Mesenchymal stem cell (in vitro differentiated cells and primary cell): ENCODE measurements at regions not wholly inside any gene's neighbourhood (a gene's known extent, or its start where the extent isn't known, plus 50 kb on each side); places are given as distances from the start of the nearest gene placed in this dataset.

Experiments
- DNase-seq: peaks from one replicate; pipeline ENCODE4 v3.0.0-alpha.2; 2013
- H2AFZ ChIP-seq: one replicate; pipeline ENCODE4 v1.6.1; 2013; ENCODE audit warnings: low read depth, mild to moderate bottlenecking, control low read depth, inconsistent platforms, low read length, moderate library complexity
- H2AK5ac ChIP-seq: 2 replicates; pipeline ENCODE4 v1.6.1; 2013; ENCODE audit warnings: low read length, moderate library complexity, mild to moderate bottlenecking, inconsistent platforms; ENCODE audit not compliant: severe bottlenecking
- H2BK120ac ChIP-seq: one replicate; pipeline ENCODE4 v1.6.1; 2013; ENCODE audit warnings: low read depth, mild to moderate bottlenecking, inconsistent platforms, low read length, moderate library complexity
- H2BK12ac ChIP-seq, 2 experiments: one replicate each; pipeline ENCODE4 v1.6.1; 2013; ENCODE audit warnings: inconsistent platforms in 2 of 2, low read length in 2 of 2, mild to moderate bottlenecking in 2 of 2, moderate library complexity in 2 of 2, control low read depth in 1 of 2
- H2BK15ac ChIP-seq: one replicate; pipeline ENCODE4 v1.6.1; 2013; ENCODE audit warnings: mild to moderate bottlenecking, low read depth, inconsistent platforms; ENCODE audit not compliant: poor library complexity, severe bottlenecking
- H2BK5ac ChIP-seq: 2 replicates; pipeline ENCODE4 v1.6.1; 2013; ENCODE audit warnings: low read depth, mild to moderate bottlenecking, low read length, control low read depth, inconsistent platforms; ENCODE audit not compliant: poor library complexity, severe bottlenecking
- H3K14ac ChIP-seq, 2 experiments: one replicate each; pipeline ENCODE4 v1.6.1; 2013; ENCODE audit warnings: inconsistent platforms in 2 of 2, low read length in 2 of 2, control low read depth in 1 of 2, mild to moderate bottlenecking in 1 of 2, moderate library complexity in 1 of 2
- H3K18ac ChIP-seq, 2 experiments: one replicate each; pipeline ENCODE4 v1.6.1; 2013; ENCODE audit warnings: inconsistent platforms in 2 of 2, low read length in 2 of 2, control low read depth in 1 of 2, low read depth in 1 of 2, mild to moderate bottlenecking in 1 of 2
- H3K23ac ChIP-seq, 2 experiments: one replicate each; pipeline ENCODE4 v1.6.1; 2013; ENCODE audit warnings: inconsistent platforms in 2 of 2, low read length in 2 of 2, mild to moderate bottlenecking in 2 of 2, moderate library complexity in 2 of 2, control low read depth in 1 of 2
- H3K27ac ChIP-seq: 2 replicates; pipeline ENCODE4 v1.5.1; 2013; ENCODE audit warnings: mild to moderate bottlenecking, moderate library complexity, low read length, control low read depth, inconsistent platforms; ENCODE audit not compliant: poor library complexity, severe bottlenecking
- H3K27me3 ChIP-seq, 2 experiments: 2 replicates each; pipeline versions ENCODE4 v1.6.1 to v1.7.0; 2013; ENCODE audit warnings: low read length in 2 of 2, mild to moderate bottlenecking in 2 of 2, moderate library complexity in 2 of 2, control low read depth in 1 of 2, inconsistent platforms in 1 of 2; ENCODE audit not compliant: control insufficient read depth in 1 of 2, insufficient read depth in 1 of 2
- H3K36me3 ChIP-seq, 2 experiments: 2 replicates each; pipeline versions ENCODE4 v1.6.1 to v1.7.0; 2013; ENCODE audit warnings: low read length in 2 of 2, control low read depth in 1 of 2, inconsistent platforms in 1 of 2, low read depth in 1 of 2, mild to moderate bottlenecking in 1 of 2; ENCODE audit not compliant: insufficient read depth in 2 of 2, control insufficient read depth in 1 of 2
- H3K4ac ChIP-seq, 2 experiments: one replicate each; pipeline ENCODE4 v1.6.1; 2013; ENCODE audit warnings: inconsistent platforms in 2 of 2, low read length in 2 of 2, mild to moderate bottlenecking in 2 of 2, moderate library complexity in 2 of 2, control low read depth in 1 of 2, low read depth in 1 of 2
- H3K4me1 ChIP-seq: 2 replicates; pipeline ENCODE4 v1.6.1; 2013; ENCODE audit warnings: low read depth, low read length, control low read depth; ENCODE audit not compliant: control insufficient read depth, insufficient read depth
- H3K4me2 ChIP-seq: 2 replicates; pipeline ENCODE4 v1.6.1; 2013; ENCODE audit warnings: low read length, mild to moderate bottlenecking, inconsistent platforms; ENCODE audit not compliant: poor library complexity, severe bottlenecking
- H3K4me3 ChIP-seq, 2 experiments: 2 replicates each; pipeline versions ENCODE4 v1.5.1 to v1.7.0; 2013; ENCODE audit warnings: low read length in 2 of 2, mild to moderate bottlenecking in 2 of 2, control low read depth in 1 of 2, low read depth in 1 of 2; ENCODE audit not compliant: insufficient read depth in 1 of 2
- H3K79me1 ChIP-seq: replicated peaks from 2 replicates; pipeline ENCODE4 v1.6.1; 2013; ENCODE audit warnings: mild to moderate bottlenecking, control low read depth, low read length, inconsistent platforms; ENCODE audit not compliant: poor library complexity, severe bottlenecking
- H3K9ac ChIP-seq: 2 replicates; pipeline ENCODE4 v1.7.0; 2013; ENCODE audit warnings: mild to moderate bottlenecking, low read length, moderate library complexity
- H3K9me3 ChIP-seq: 2 replicates; pipeline ENCODE4 v1.7.0; 2013; ENCODE audit warnings: mild to moderate bottlenecking, low read length; ENCODE audit not compliant: control insufficient read depth
- H4K8ac ChIP-seq: one replicate; pipeline ENCODE4 v1.6.1; 2013; ENCODE audit warnings: inconsistent platforms, mild to moderate bottlenecking, low read length, moderate library complexity
- H4K91ac ChIP-seq: one replicate; pipeline ENCODE4 v1.6.1; 2013; ENCODE audit warnings: mild to moderate bottlenecking, low read length, inconsistent platforms
- WGBS: methylation state at CpG from one replicate; pipeline ENCODE4 v1.1.7; 2013; ENCODE audit warnings: mixed read lengths; 5-methylcytosine and 5-hydroxymethylcytosine counted together

DNA sequence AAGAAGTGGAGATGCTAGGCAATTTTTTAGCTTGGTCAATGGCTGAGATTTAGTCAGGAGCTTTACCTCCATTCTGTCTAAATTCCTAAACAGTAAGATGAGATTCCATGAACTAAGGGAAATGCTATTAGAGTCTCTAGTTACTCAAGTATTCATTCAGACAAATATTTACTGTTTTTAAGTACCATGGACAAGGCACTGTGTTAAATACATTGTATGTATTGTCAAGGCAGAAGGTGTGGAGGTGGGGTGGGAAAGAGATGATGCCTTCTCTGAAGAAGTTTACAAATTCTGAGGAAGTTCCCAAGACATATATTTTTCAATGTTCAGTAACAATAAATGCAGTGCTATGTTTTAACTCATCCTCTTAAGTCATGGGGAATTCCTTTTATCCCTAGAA is 459.9 kb upstream of the NMUR2 start:
- no peak overlapping the region for H3K9ac ChIP-seq
- H3K14ac ChIP-seq, result no peak overlapping the region
- H2BK12ac ChIP-seq, result no peak overlapping the region
- no peak overlapping the region for H3K27ac ChIP-seq
- H4K8ac ChIP-seq, result no peak overlapping the region
- H3K9me3 ChIP-seq, result no peaks in the 10 kb centered on the region
- H3K27me3 ChIP-seq, result no peaks in the 10 kb centered on the region
- no peaks in the 10 kb centered on the region for H3K79me1 ChIP-seq
- no peak overlapping the region for H2AK5ac ChIP-seq
- H3K18ac ChIP-seq, result no peak overlapping the region
- H3K23ac ChIP-seq, result no peak overlapping the region
- H3K36me3 ChIP-seq, result no peaks in the 10 kb centered on the region
- no peak overlapping the region for H3K4me3 ChIP-seq
- no peak overlapping the region for H3K4me2 ChIP-seq
- no peak overlapping the region for H2AFZ ChIP-seq
- H3K4ac ChIP-seq, result no peak overlapping the region
- H2BK5ac ChIP-seq, result no peak overlapping the region
- no peak overlapping the region for H4K91ac ChIP-seq
- H3K4me1 ChIP-seq, result no peaks in the 10 kb centered on the region
- no peak overlapping the region for H2BK15ac ChIP-seq
- no peak for DNase-seq
- H2BK120ac ChIP-seq, result no peak overlapping the region

GRCh38 chr5:152869971-152870370 is 464.9 kb upstream of the NMUR2 start:
- no peak for DNase-seq
- Histone ChIP-seq H3K27ac (no peak overlapping the region), H2AFZ (no peak overlapping the region), H3K27me3 (no peaks in the 10 kb centered on the region), H2AK5ac (no peak overlapping the region), H3K14ac (no peak overlapping the region), H2BK120ac (no peak overlapping the region), H2BK5ac (no peak overlapping the region), H2BK12ac (no peak overlapping the region), H4K8ac (no peak overlapping the region), H3K9ac (no peak overlapping the region), H3K23ac (no peak overlapping the region), H3K36me3 (no peaks in the 10 kb centered on the region), H3K4ac (no peak overlapping the region), H3K79me1 (no peaks in the 10 kb centered on the region), H3K4me2 (no peak overlapping the region), H3K9me3 (peaks cover 7% of the 10 kb centered on the region), H2BK15ac (no peak overlapping the region), H3K4me1 (no peaks in the 10 kb centered on the region), H4K91ac (no peak overlapping the region), H3K4me3 (no peak overlapping the region), H3K18ac (no peak overlapping the region)
- no CpG with 5 or more reads among the region's 4 CpGs for WGBS

GRCh38 chr5:152882621-152883020 is 477.5 kb upstream of the NMUR2 start:
- 40% methylated on average over 1 of the region's 2 CpGs for WGBS
- H3K36me3 ChIP-seq, result no peaks in the 10 kb centered on the region
- H3K79me1 ChIP-seq, result no peaks in the 10 kb centered on the region
- H3K4me2 ChIP-seq, result no peak overlapping the region
- no peak overlapping the region for H2BK12ac ChIP-seq
- no peak overlapping the region for H2BK5ac ChIP-seq
- DNase-seq, result no peak
- no peaks in the 10 kb centered on the region for H3K4me1 ChIP-seq
- no peak overlapping the region for H3K14ac ChIP-seq
- H3K9ac ChIP-seq, result no peak overlapping the region
- H3K18ac ChIP-seq, result no peak overlapping the region
- no peak overlapping the region for H3K4me3 ChIP-seq
- no peak overlapping the region for H4K91ac ChIP-seq
- no peak overlapping the region for H2AK5ac ChIP-seq
- no peak overlapping the region for H2BK15ac ChIP-seq
- no peak overlapping the region for H4K8ac ChIP-seq
- peaks cover 5% of the 10 kb centered on the region for H3K9me3 ChIP-seq
- no peak overlapping the region for H2AFZ ChIP-seq
- H2BK120ac ChIP-seq, result no peak overlapping the region
- no peak overlapping the region for H3K23ac ChIP-seq
- no peak overlapping the region for H3K27ac ChIP-seq
- H3K4ac ChIP-seq, result no peak overlapping the region
- H3K27me3 ChIP-seq, result no peaks in the 10 kb centered on the region

DNA sequence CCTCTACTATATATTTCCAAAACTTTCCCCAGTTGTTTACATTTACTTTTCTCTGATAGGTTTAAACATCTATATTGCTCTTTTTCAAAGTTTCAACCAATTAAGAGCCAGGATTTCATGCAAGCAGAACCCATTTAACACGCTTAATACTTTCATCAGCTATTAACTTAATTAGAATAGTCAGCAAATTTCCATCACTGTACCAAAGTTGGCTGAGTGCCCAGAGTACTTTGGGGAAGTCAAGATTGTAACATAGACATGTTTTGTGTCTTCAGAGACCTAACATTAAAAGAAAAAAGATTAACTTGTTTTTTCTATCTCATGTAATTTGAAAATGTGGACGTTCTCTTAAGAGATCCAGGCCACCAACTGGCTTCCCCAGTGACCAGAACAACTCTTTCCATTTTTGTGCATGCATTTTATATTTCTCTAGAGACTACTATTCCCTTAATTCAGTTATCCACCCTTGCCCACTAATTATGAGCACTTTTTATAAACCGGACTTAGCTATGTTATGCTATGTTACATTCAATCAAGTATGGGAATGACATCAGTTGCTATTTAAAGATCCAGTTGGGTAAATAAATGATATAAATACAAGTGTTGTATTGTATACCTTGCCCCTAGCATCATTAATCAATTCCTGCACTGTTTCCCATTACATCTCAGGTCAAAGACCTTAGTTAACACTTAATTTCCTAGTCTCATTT is 478.1 kb upstream of the NMUR2 start:
- Histone ChIP-seq H3K4me3 (no peak overlapping the region), H4K8ac (no peak overlapping the region), H3K18ac (no peak overlapping the region), H2BK5ac (no peak overlapping the region), H2AFZ (no peak overlapping the region), H3K4me1 (no peaks in the 10 kb centered on the region), H3K4ac (no peak overlapping the region), H3K36me3 (no peaks in the 10 kb centered on the region), H2BK120ac (no peak overlapping the region), H2BK12ac (no peak overlapping the region), H3K79me1 (no peaks in the 10 kb centered on the region), H3K4me2 (no peak overlapping the region), H4K91ac (no peak overlapping the region), H2AK5ac (no peak overlapping the region), H3K9ac (no peak overlapping the region), H3K9me3 (peaks cover 5% of the 10 kb centered on the region), H3K27me3 (no peaks in the 10 kb centered on the region), H2BK15ac (no peak overlapping the region), H3K23ac (no peak overlapping the region), H3K14ac (no peak overlapping the region), H3K27ac (no peak overlapping the region)
- no peak for DNase-seq
- 68% methylated on average over 2 of the region's 3 CpGs for WGBS
